ENCODE measurements at regions not wholly inside any gene's neighbourhood (a gene's known extent, or its start where the extent isn't known, plus 50 kb on each side); places are given as distances from the start of the nearest gene placed in this dataset.

DNA sequence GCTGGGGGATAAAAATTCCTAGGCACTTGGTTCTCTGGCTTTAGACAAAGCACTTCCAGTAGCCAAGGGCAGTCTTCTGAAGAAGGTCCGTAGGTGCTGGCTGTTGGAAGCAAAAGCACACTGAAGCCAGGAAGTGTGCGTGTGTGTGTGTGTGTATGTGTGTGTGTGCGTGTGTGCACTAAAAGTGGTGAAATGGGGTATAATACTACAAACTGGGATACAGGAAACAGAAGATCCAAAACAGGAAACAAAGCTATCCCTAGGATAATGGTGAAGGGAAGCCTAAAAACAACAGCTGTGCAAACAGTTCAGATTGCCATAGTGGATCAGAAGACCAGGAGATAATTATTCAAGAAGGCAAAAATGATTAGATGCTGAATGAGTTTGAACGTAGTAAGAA, 103.4 kb downstream of the IL20RB start:
- in situ Hi-C loops (cut with HindIII; ENCODE audit: low pct_unique_long_range_greater_than_20kb, low sequenced_read_pairs), result no loop called here
- DNase-seq (ENCODE audit: low read depth, low spot score), result no peak

DNA sequence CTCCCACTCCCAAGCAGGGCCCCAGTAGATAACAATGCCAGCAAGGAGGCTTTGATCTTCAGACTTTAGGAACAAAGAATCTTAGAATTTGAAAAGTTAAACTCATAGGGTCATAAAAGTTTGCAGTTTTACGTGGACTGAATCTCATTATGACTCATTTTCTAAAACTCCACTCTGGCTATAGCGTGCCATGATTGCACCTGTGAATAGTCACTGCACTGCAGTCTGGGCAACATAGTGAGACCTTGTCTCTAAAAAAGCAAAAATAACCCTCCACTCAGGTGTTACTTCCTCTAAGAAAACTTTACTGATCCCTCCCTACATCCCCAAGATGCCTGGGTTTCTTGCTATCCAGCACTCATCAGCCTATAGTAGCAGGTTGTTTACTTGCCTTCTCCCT, 104.5 kb downstream of the IL20RB start:
- in situ Hi-C loops (cut with HindIII; ENCODE audit: low pct_unique_long_range_greater_than_20kb, low sequenced_read_pairs), result no loop called here

GRCh38 chr3:137065381-137065780, 107.6 kb downstream of the IL20RB start:
- no peak for DNase-seq (ENCODE audit: low read depth, low spot score)
- in situ Hi-C loops (cut with HindIII; ENCODE audit: low pct_unique_long_range_greater_than_20kb, low sequenced_read_pairs), result no loop called here

More for the DNA sequence above, 104.5 kb downstream of the IL20RB start:
- DNase-seq (ENCODE audit: low read depth, low spot score), result no peak

- DNase-seq (ENCODE audit: low read depth, low spot score), result no peak
- in situ Hi-C loops (cut with HindIII; ENCODE audit: low pct_unique_long_range_greater_than_20kb, low sequenced_read_pairs), result no loop called here
Measured at GRCh38 chr3:137066092-137066491, 108.3 kb downstream of the IL20RB start.

DNA sequence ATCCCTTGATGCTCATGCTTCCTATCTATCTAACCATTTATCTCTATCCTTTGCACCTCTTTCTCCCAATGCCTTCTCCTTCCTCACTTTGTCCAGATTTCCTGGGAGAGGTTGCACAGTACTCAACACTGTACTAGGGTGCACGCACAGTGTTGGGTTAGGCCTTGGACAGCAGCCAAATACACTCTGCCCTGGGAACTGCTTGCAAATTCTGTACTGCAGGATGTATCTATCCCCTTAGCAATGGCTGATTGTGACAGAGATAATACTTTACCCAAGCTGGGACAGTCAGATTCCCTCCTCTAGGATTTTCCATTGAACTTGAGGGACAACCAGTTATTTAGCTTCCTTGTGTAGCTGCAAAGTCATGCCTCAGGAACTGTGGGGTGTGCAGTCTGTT, 113.3 kb downstream of the IL20RB start:
- in situ Hi-C loops (cut with HindIII; ENCODE audit: low pct_unique_long_range_greater_than_20kb, low sequenced_read_pairs), result no loop called here
- no peak for DNase-seq (ENCODE audit: low read depth, low spot score)

DNA sequence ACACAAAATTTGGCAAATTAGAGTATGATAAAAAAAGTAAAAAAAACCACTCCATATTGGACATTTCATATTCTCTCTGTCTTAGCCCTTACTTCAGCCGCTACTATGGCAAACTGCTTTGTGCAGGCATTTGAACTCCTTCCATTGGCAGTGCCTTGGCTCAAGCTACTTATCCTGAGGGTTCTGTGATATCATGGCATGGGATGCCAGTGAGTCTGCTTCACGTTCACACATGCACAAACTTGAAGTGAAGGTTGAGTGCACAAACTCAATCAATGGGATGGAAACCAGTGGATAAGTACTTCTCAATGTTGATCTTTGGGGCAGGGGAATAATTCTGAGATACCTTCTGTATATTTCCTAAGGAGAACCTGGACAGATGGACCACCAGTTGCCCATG, 117.2 kb downstream of the IL20RB start:
- no peak for DNase-seq (ENCODE audit: low read depth, low spot score)
- in situ Hi-C loops (cut with HindIII; ENCODE audit: low pct_unique_long_range_greater_than_20kb, low sequenced_read_pairs), result no loop called here

- in situ Hi-C loops (cut with HindIII; ENCODE audit: low pct_unique_long_range_greater_than_20kb, low sequenced_read_pairs), result no loop called here
- DNase-seq (ENCODE audit: low read depth, low spot score), result no peak
Measured at GRCh38 chr3:137078040-137078439, 120.3 kb downstream of the IL20RB start.

GRCh38 chr3:137079571-137079970, 121.8 kb downstream of the IL20RB start:
- in situ Hi-C loops (cut with HindIII; ENCODE audit: low pct_unique_long_range_greater_than_20kb, low sequenced_read_pairs), result no loop called here
- DNase-seq (ENCODE audit: low read depth, low spot score), result no peak

DNA sequence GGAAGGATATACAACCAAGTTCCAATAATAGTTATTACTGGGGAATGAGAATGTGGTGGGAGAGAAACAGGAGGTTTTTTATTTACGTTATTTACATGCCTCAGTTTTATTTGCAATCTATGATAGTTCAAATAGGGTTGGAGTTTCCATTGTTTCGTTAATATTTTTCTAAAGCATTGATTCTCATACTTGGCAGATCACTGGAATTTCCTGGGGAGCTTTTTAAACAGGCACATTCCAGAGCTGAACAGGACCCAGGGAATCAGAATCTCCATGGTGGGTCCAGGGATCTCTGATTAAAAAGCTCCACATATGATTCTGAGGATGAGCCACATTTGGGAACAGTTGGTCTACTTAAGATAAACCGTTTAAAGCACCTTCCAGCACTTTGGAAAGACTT, 123.9 kb downstream of the IL20RB start:
- in situ Hi-C loops (cut with HindIII; ENCODE audit: low pct_unique_long_range_greater_than_20kb, low sequenced_read_pairs), result no loop called here
- no peak for DNase-seq (ENCODE audit: low read depth, low spot score)

GRCh38 chr3:137082763-137083162, 125.0 kb downstream of the IL20RB start:
- in situ Hi-C loops (cut with HindIII; ENCODE audit: low pct_unique_long_range_greater_than_20kb, low sequenced_read_pairs), result no loop called here
- DNase-seq (ENCODE audit: low read depth, low spot score), result no peak

DNA sequence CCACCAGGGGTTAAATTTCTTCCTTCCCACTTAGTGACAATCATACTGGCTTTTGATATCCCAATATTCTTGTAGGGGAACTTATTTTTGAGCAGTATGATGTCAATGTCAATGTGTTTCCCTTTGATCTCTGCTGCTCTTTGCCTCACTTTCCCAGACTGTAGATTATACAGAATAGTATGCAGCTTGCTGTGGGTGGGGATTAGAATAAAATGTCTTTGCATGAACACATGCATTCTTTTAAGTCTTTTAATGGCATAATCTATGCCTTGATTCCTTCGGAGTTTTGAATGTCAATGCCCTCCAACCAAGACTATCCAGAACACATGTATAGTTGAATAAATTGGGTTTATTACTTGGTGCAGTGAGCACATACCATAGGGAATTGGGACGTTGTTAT, 125.5 kb downstream of the IL20RB start:
- in situ Hi-C loops (cut with HindIII; ENCODE audit: low pct_unique_long_range_greater_than_20kb, low sequenced_read_pairs), result no loop called here
- no peak for DNase-seq (ENCODE audit: low read depth, low spot score)

DNA sequence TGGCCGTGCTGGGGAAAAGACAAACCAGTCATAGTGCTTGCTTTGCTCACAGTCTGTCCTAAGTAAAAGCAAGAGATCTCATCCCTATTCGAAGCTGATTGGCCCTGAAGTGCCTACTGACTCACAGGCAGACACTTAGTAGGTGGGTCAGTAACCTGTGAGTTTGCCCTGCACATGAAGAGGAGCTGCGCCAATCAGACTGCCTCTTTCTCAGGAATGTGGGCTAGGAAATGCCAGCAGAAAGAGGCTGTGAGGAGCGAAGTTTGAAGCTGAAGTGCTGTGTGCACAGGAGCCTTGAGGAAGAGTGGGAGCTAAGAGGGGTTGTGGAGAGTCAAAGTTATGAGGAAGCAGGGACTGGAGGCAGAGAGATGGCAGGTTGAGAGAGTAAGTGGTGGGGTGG, 126.8 kb downstream of the IL20RB start:
- DNase-seq (ENCODE audit: low read depth, low spot score), result no peak
- in situ Hi-C loops (cut with HindIII; ENCODE audit: low pct_unique_long_range_greater_than_20kb, low sequenced_read_pairs), result no loop called here

- in situ Hi-C loops (cut with HindIII; ENCODE audit: low pct_unique_long_range_greater_than_20kb, low sequenced_read_pairs), result no loop called here
- DNase-seq (ENCODE audit: low read depth, low spot score), result no peak
Measured at GRCh38 chr3:137097386-137097785, 139.6 kb downstream of the IL20RB start.

DNA sequence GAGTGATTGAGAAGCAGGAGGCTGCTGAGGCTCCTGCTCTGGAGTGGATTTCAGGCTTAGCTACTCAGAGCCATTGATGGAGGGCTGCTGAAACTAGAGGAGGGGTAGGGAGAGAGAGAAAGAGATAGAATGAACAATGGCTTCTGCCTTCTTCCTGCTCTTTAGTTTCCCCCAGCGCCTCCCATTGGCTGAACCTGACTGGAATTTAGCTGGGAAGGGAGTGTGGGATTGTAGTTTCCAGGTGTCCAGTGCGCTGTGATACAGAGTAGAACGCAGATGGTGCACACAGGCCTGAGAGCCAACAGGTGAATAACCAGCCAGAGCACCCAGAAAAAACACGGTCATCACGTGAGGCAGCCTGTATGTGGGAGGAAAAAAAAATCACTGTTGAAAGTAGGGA, 140.1 kb downstream of the IL20RB start:
- no peak for DNase-seq (ENCODE audit: low read depth, low spot score)
- in situ Hi-C loops (cut with HindIII; ENCODE audit: low pct_unique_long_range_greater_than_20kb, low sequenced_read_pairs), result no loop called here

GRCh38 chr3:137099364-137100219, 141.8 kb downstream of the IL20RB start:
- DNase-seq (ENCODE audit: low read depth, low spot score), result no peak
- in situ Hi-C loops (cut with HindIII; ENCODE audit: low pct_unique_long_range_greater_than_20kb, low sequenced_read_pairs), result no loop called here

DNA sequence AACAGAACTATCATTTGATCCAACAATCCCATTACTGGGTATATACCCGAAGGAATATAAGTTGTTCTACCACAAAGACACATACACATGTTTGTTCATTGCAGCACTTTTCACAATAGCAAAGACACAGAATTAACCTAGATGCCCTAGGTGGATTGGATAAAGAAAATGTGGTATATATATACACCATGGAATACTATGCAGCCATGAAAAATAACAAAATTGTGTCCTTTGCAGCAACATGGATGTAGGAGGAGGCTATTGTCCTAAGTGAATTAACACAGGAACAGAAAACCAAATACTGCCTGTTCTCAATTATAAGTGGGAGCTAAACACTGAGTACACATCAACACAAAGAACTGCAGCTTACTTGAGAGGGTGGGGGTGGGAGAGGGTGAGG, 142.5 kb downstream of the IL20RB start:
- in situ Hi-C loops (cut with HindIII; ENCODE audit: low pct_unique_long_range_greater_than_20kb, low sequenced_read_pairs), result no loop called here
- DNase-seq (ENCODE audit: low read depth, low spot score), result no peak

DNA sequence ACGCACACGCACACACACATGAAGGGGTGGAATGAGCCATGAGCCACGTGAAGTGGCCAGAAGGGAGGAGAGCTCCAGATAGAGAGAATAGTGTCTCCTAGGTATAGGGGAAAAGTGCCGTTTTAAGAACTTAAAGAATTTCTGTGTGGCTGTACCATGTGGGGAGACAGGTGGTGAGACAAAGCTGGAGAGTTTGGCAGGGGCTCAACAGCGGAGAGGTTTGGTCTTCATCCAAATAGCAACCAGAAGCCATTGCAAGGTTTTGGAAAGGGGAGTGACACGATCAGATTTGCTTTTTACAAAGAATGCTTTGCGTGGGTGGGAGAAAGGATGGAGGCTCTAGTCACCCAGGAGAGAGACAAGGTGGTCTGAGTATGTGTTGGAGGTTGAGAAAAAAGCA, 146.0 kb downstream of the IL20RB start:
- no peak for DNase-seq (ENCODE audit: low read depth, low spot score)
- in situ Hi-C loops (cut with HindIII; ENCODE audit: low pct_unique_long_range_greater_than_20kb, low sequenced_read_pairs), result no loop called here

- in situ Hi-C loops (cut with HindIII; ENCODE audit: low pct_unique_long_range_greater_than_20kb, low sequenced_read_pairs), result no loop called here
- peak; percentile 77 for DNase-seq (ENCODE audit: low read depth, low spot score)
Measured at GRCh38 chr3:137105277-137105977, 147.6 kb downstream of the IL20RB start.

GRCh38 chr3:137106612-137107240, 148.9 kb downstream of the IL20RB start:
- DNase-seq (ENCODE audit: low read depth, low spot score), result no peak
- in situ Hi-C loops (cut with HindIII; ENCODE audit: low pct_unique_long_range_greater_than_20kb, low sequenced_read_pairs), result no loop called here

Data from SK-MEL-5 (cell line).